HG02588 (cell line): ENCODE measurements at regions not wholly inside any gene's neighbourhood (a gene's known extent, or its start where the extent isn't known, plus 50 kb on each side); places are given as distances from the start of the nearest gene placed in this dataset.
A peak's percentile ranks its signal among the peaks of the same experiment; 100 is the strongest.

Experiments used
- ATAC-seq: cut with Tn5 transposase; IDR thresholded peaks from one replicate; pipeline ENCODE4 v1.9.1; 2021; ENCODE audit warnings: mild to moderate bottlenecking, moderate library complexity; ENCODE audit not compliant: unreplicated experiment

- no peak for ATAC-seq
Observed at GRCh38 chr6:77403424-77403823, 59.9 kb downstream of the HTR1B start.

- no peak for ATAC-seq
Observed at GRCh38 chr6:77401231-77401630, 62.1 kb downstream of the HTR1B start.

GRCh38 chr6:77397561-77397960, 65.7 kb downstream of the HTR1B start:
- no peak for ATAC-seq

GRCh38 chr6:77389402-77389801, 73.9 kb downstream of the HTR1B start:
- ATAC-seq, result no peak

GRCh38 chr6:77383026-77383425, 80.3 kb downstream of the HTR1B start:
- ATAC-seq, result no peak

- no peak for ATAC-seq
Observed at GRCh38 chr6:77373955-77374354, 89.3 kb downstream of the HTR1B start.

- no peak for ATAC-seq
Observed at GRCh38 chr6:77371748-77372147, 91.5 kb downstream of the HTR1B start.

GRCh38 chr6:77368660-77369313, 94.5 kb downstream of the HTR1B start:
- ATAC-seq, result peak; percentile 44

- no peak for ATAC-seq
Observed at GRCh38 chr6:77366798-77367197, 96.5 kb downstream of the HTR1B start.

GRCh38 chr6:77363702-77364101, 99.6 kb downstream of the HTR1B start:
- ATAC-seq, result no peak

GRCh38 chr6:77362055-77362454, 101.2 kb downstream of the HTR1B start:
- no peak for ATAC-seq

- ATAC-seq, result peak; percentile 70
Observed at GRCh38 chr6:77361018-77361417, 102.3 kb downstream of the HTR1B start.

- ATAC-seq, result no peak
Observed at GRCh38 chr6:77356821-77357220, 106.5 kb downstream of the HTR1B start.

GRCh38 chr6:77354581-77354980, 108.7 kb downstream of the HTR1B start:
- no peak for ATAC-seq

GRCh38 chr6:77353129-77353528, 110.2 kb downstream of the HTR1B start:
- ATAC-seq, result no peak

- no peak for ATAC-seq
Observed at GRCh38 chr6:77341058-77341986, 122.0 kb downstream of the HTR1B start.

- no peak for ATAC-seq
Observed at GRCh38 chr6:77340331-77340730, 123.0 kb downstream of the HTR1B start.

GRCh38 chr6:77339926-77340325, 123.4 kb downstream of the HTR1B start:
- no peak for ATAC-seq

- no peak for ATAC-seq
Observed at GRCh38 chr6:77337392-77337791, 125.9 kb downstream of the HTR1B start.

GRCh38 chr6:77334093-77334492, 129.2 kb downstream of the HTR1B start:
- ATAC-seq, result no peak

- ATAC-seq, result no peak
Observed at GRCh38 chr6:77332915-77333623, 130.2 kb downstream of the HTR1B start.

GRCh38 chr6:77326711-77327110, 136.6 kb downstream of the HTR1B start:
- no peak for ATAC-seq
